KMS-11 (cell line): ENCODE measurements at regions not wholly inside any gene's neighbourhood (a gene's known extent, or its start where the extent isn't known, plus 50 kb on each side); places are given as distances from the start of the nearest gene placed in this dataset.

ENCODE experiments used
- H2AFZ ChIP-seq: fragments of 200-600 bp; sonication (generic); 2 replicates; pipeline ENCODE4 v1.6.1; 2016; ENCODE audit warnings: antibody characterized with exemption, mixed run types, low read depth
- H3K27ac ChIP-seq: fragments of 200-600 bp; sonication (generic); 2 replicates; pipeline ENCODE4 v1.6.1; 2016; ENCODE audit warnings: mild to moderate bottlenecking, mixed run types
- H3K27me3 ChIP-seq: fragments of 200-600 bp; sonication (generic); 2 replicates; pipeline ENCODE4 v1.6.1; 2017; ENCODE audit warnings: mild to moderate bottlenecking, low read depth, mixed run types, moderate library complexity; ENCODE audit not compliant: insufficient read depth
- H3K36me3 ChIP-seq: fragments of 200-600 bp; sonication (generic); 2 replicates; pipeline ENCODE4 v1.6.1; 2017; ENCODE audit warnings: mild to moderate bottlenecking, mixed run types; ENCODE audit not compliant: insufficient read depth
- H3K4me1 ChIP-seq: fragments of 200-600 bp; sonication (generic); 2 replicates; pipeline ENCODE4 v1.6.1; 2016; ENCODE audit warnings: mild to moderate bottlenecking, low read depth, mixed run types; ENCODE audit not compliant: poor library complexity, severe bottlenecking
- H3K4me2 ChIP-seq: fragments of 200-600 bp; sonication (generic); 2 replicates; pipeline ENCODE4 v1.7.0; 2016; ENCODE audit warnings: mild to moderate bottlenecking, mixed run types
- H3K4me3 ChIP-seq: fragments of 200-600 bp; sonication (generic); IDR thresholded peaks from 2 replicates; pipeline ENCODE4 v1.6.1; 2017; ENCODE audit warnings: low read depth, low read length, mixed read lengths; ENCODE audit not compliant: insufficient read depth
- H3K79me2 ChIP-seq: fragments of 200-600 bp; sonication (generic); 2 replicates; pipeline ENCODE4 v1.6.1; 2016; ENCODE audit warnings: low read depth, mixed run types; ENCODE audit not compliant: insufficient read depth
- H3K9ac ChIP-seq: fragments of 200-600 bp; sonication (generic); 2 replicates; pipeline ENCODE4 v1.6.1; 2016; ENCODE audit warnings: mild to moderate bottlenecking, mixed run types
- H4K20me1 ChIP-seq: fragments of 200-600 bp; sonication (generic); 2 replicates; pipeline ENCODE4 v1.6.1; 2016; ENCODE audit warnings: mild to moderate bottlenecking, mixed run types; ENCODE audit not compliant: insufficient read depth
- TF ChIP-seq, protein P1 (sequence below): fragments of 200-600 bp; sonication (generic); conservative IDR thresholded peaks from 2 replicates; pipeline ENCODE4 v1.6.1; 2017; ENCODE audit warnings: low read depth, mild to moderate bottlenecking, antibody characterized with exemption, low read length, moderate library complexity, mixed read lengths

DNA sequence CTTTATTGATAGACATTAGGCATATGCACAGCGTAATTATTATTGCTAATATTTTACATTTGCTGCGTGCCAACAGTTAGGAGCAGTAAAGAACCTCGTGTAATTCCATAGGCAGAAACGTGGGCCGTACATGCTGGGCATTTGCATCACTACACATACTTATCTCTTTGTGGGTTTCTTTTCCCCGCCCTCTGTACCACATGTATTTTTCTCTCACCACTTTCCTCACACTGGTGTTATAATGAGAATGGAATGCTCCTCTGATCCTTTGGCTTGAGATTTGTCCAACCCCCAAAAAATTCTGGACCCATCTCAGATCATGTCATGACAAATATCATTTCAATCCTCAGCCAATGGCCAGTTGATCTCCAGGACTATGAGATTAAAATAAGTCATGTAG is 1952.6 kb upstream of the WWC1 start:
- no peaks in the 10 kb centered on the region for H4K20me1 ChIP-seq
- H3K36me3 ChIP-seq: no peaks in the 10 kb centered on the region
- no peak overlapping the region for H3K27ac ChIP-seq
- H3K4me3 ChIP-seq: no peak overlapping the region
- H2AFZ ChIP-seq: no peak overlapping the region
- H3K27me3 ChIP-seq: no peaks in the 10 kb centered on the region
- H3K9ac ChIP-seq: no peak overlapping the region
- H3K4me1 ChIP-seq: no peaks in the 10 kb centered on the region
- no peak overlapping the region for H3K4me2 ChIP-seq
- TF ChIP-seq, protein P1, sequence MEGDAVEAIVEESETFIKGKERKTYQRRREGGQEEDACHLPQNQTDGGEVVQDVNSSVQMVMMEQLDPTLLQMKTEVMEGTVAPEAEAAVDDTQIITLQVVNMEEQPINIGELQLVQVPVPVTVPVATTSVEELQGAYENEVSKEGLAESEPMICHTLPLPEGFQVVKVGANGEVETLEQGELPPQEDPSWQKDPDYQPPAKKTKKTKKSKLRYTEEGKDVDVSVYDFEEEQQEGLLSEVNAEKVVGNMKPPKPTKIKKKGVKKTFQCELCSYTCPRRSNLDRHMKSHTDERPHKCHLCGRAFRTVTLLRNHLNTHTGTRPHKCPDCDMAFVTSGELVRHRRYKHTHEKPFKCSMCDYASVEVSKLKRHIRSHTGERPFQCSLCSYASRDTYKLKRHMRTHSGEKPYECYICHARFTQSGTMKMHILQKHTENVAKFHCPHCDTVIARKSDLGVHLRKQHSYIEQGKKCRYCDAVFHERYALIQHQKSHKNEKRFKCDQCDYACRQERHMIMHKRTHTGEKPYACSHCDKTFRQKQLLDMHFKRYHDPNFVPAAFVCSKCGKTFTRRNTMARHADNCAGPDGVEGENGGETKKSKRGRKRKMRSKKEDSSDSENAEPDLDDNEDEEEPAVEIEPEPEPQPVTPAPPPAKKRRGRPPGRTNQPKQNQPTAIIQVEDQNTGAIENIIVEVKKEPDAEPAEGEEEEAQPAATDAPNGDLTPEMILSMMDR: no peak
- H3K79me2 ChIP-seq: no peaks in the 10 kb centered on the region

DNA sequence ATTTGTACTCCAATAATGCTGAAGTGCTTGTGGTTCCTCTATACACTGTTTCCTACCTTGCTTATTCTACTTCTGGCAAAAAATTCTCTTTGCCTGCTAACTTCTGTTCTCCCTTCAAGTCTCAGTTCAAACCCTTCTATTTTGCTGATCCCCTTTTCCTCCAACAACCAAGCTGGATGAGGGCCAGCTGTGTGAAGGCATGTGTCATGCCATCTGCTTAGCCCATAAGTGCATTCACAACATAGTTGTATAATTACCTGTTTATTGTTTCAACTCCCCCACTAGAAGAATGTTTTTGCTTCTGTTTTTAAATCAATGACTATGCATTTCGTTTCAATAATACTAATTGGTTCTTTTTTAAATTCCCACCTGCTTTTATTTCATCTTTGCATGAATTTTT is 1951.4 kb upstream of the WWC1 start:
- Histone ChIP-seq H3K27ac (no peak overlapping the region), H3K36me3 (no peaks in the 10 kb centered on the region), H3K79me2 (no peaks in the 10 kb centered on the region), H3K4me3 (no peak overlapping the region), H3K9ac (no peak overlapping the region), H3K27me3 (no peaks in the 10 kb centered on the region), H3K4me2 (no peak overlapping the region), H4K20me1 (no peaks in the 10 kb centered on the region), H3K4me1 (no peaks in the 10 kb centered on the region), H2AFZ (no peak overlapping the region)
- TF ChIP-seq, protein P1: no peak

DNA sequence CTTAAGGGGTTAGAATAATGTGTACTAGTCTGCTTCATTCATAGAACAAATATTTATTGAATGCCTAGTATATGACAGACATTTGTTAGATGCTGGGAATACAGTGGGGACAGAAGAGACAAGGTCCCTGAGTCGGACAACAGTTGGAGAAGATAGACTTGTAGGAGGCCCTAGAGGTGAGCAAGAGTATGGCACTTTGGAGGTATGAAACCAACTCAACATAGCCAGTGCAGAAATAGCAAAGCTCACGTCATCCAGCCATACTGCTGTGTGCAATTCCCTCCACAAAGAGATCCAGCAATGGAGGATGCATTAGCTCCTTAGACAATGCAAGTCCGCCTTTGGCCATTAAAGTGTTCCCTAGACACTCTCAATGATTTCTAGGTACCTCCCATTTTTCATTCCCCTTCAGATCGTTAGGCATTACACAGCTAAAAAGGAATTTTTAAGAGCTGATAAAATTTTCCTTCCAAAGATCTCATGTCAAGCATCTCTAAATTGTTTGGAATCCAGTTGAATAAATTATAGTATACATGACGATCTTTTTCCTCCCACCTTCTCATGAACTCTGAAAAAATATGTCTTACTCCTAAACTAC is 1949.6 kb upstream of the WWC1 start:
- H2AFZ ChIP-seq: no peak overlapping the region
- TF ChIP-seq, protein P1: no peak
- H3K79me2 ChIP-seq: no peaks in the 10 kb centered on the region
- H3K9ac ChIP-seq: no peak overlapping the region
- H3K4me2 ChIP-seq: no peak overlapping the region
- H4K20me1 ChIP-seq: no peaks in the 10 kb centered on the region
- no peak overlapping the region for H3K27ac ChIP-seq
- H3K27me3 ChIP-seq: no peaks in the 10 kb centered on the region
- H3K36me3 ChIP-seq: no peaks in the 10 kb centered on the region
- no peaks in the 10 kb centered on the region for H3K4me1 ChIP-seq
- H3K4me3 ChIP-seq: no peak overlapping the region

DNA sequence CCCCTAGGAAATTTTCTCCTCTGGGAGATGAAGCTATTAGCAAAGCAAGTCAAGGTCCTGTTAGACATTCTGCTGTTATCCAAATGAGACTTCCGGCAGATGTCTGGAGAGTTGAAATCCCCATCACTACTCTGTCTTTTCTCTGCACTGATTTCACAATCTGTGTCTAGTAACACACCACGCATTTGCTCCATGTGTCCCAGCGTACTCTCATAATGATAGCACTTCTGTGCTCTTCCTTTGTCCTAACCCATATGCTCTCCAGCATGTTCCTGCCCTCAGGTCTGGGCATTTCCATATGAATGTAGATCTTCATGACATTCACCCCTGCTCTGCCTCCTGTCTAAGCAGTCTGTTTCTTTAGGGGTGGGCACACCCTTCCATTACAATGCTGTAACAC is 1949.0 kb upstream of the WWC1 start:
- H3K36me3 ChIP-seq: no peaks in the 10 kb centered on the region
- H3K4me1 ChIP-seq: no peaks in the 10 kb centered on the region
- no peaks in the 10 kb centered on the region for H3K79me2 ChIP-seq
- H3K27ac ChIP-seq: no peak overlapping the region
- no peaks in the 10 kb centered on the region for H3K27me3 ChIP-seq
- TF ChIP-seq, protein P1: no peak
- no peak overlapping the region for H3K9ac ChIP-seq
- H4K20me1 ChIP-seq: no peaks in the 10 kb centered on the region
- H3K4me2 ChIP-seq: no peak overlapping the region
- H2AFZ ChIP-seq: no peak overlapping the region
- no peak overlapping the region for H3K4me3 ChIP-seq
